WTC11 (cell line): ENCODE measurements at regions not wholly inside any gene's neighbourhood (a gene's known extent, or its start where the extent isn't known, plus 50 kb on each side); places are given as distances from the start of the nearest gene placed in this dataset.

ENCODE experiments used
- ATAC-seq: fragments of 200-7000 bp; cut with Tn5 transposase; 2 replicates; pipeline ENCODE4 v1.10.0; 2021; ENCODE audit warnings: mild to moderate bottlenecking, moderate library complexity
- CTCF ChIA-PET: fragments of 300-600 bp; sonication (Branson Sonifier 250); formaldehyde crosslinking; loops from one replicate; lab custom pipeline; 2021; ENCODE audit warnings: antibody characterized with exemption; lab: Charles Lee
- POLR2A ChIA-PET: fragments of 350-600 bp; sonication (Branson Sonifier 250); formaldehyde crosslinking; loops from one replicate; lab custom pipeline; 2021; ENCODE audit warnings: antibody characterized with exemption; lab: Charles Lee
- DNase-seq: peaks from one replicate; pipeline ENCODE4 v3.0.0; 2021; ENCODE audit warnings: low spot score
- H3K27ac Mint-ChIP-seq: 2 replicates; pipeline ENCODE4 v1.8.0; 2021; ENCODE audit warnings: mixed read lengths
- H3K27me3 Mint-ChIP-seq: 2 replicates; pipeline ENCODE4 v1.8.0; 2021; ENCODE audit warnings: low read depth, mild to moderate bottlenecking, moderate library complexity, mixed read lengths
- H3K36me3 Mint-ChIP-seq: 2 replicates; pipeline ENCODE4 v1.8.0; 2021; ENCODE audit warnings: mixed read lengths
- H3K4me1 Mint-ChIP-seq: 2 replicates; pipeline ENCODE4 v1.8.0; 2022; ENCODE audit warnings: mixed read lengths
- H3K4me3 Mint-ChIP-seq: 2 replicates; pipeline ENCODE4 v1.8.0; 2021; ENCODE audit warnings: mild to moderate bottlenecking, moderate library complexity, mixed read lengths
- H3K9me3 Mint-ChIP-seq: 2 replicates; pipeline ENCODE4 v1.8.0; 2021; ENCODE audit warnings: mixed read lengths
- ATF1 ChIP-seq: sonication (generic); formaldehyde crosslinking; IDR thresholded peaks from 2 replicates; pipeline ENCODE4 v1.8.1; 2023; ENCODE audit warnings: mild to moderate bottlenecking, moderate library complexity, missing genetic modification reagents
- CREB1 ChIP-seq: sonication (generic); formaldehyde crosslinking; IDR thresholded peaks from 2 replicates; pipeline ENCODE4 v1.8.0; 2023; ENCODE audit warnings: mild to moderate bottlenecking, missing genetic modification reagents
- CREM ChIP-seq: sonication (generic); formaldehyde crosslinking; IDR thresholded peaks from 2 replicates; pipeline ENCODE4 v1.8.1; 2022; ENCODE audit warnings: mild to moderate bottlenecking, missing genetic modification reagents, moderate library complexity
- GABPB1 ChIP-seq: sonication (generic); formaldehyde crosslinking; IDR thresholded peaks from 2 replicates; pipeline ENCODE4 v1.8.1; 2023; ENCODE audit warnings: mild to moderate bottlenecking, missing genetic modification reagents
- NFYB ChIP-seq: sonication (generic); formaldehyde crosslinking; conservative IDR thresholded peaks from 2 replicates; pipeline ENCODE4 v1.8.0; 2022; ENCODE audit warnings: low read depth, missing genetic modification reagents
- NR3C1 ChIP-seq: sonication (generic); formaldehyde crosslinking; conservative IDR thresholded peaks from 2 replicates; pipeline ENCODE4 v1.8.1; 2023; ENCODE audit warnings: low read depth, mild to moderate bottlenecking, missing genetic modification reagents
- RELA ChIP-seq: sonication (generic); formaldehyde crosslinking; IDR thresholded peaks from 2 replicates; pipeline ENCODE4 v1.8.1; 2022; ENCODE audit warnings: missing genetic modification reagents, mild to moderate bottlenecking, borderline replicate concordance
- SMAD4 ChIP-seq: sonication (generic); formaldehyde crosslinking; IDR thresholded peaks from 2 replicates; pipeline ENCODE4 v1.8.0; 2022; ENCODE audit warnings: mild to moderate bottlenecking, missing genetic modification reagents
- ZNF317 ChIP-seq: sonication (generic); formaldehyde crosslinking; IDR thresholded peaks from 2 replicates; pipeline ENCODE4 v1.8.1; 2023; ENCODE audit warnings: low read depth, mild to moderate bottlenecking, moderate library complexity, missing genetic modification reagents, borderline replicate concordance
- ZNF396 ChIP-seq: fragments of 250-450 bp; sonication (Bioruptor Pico); IDR thresholded peaks from 2 replicates; pipeline ENCODE4 v1.8.0; 2021; ENCODE audit warnings: mild to moderate bottlenecking, moderate library complexity, borderline replicate concordance
- ZNF671 ChIP-seq: fragments of 250-450 bp; sonication (Bioruptor Pico); IDR thresholded peaks from 2 replicates; pipeline ENCODE4 v1.8.0; 2021; ENCODE audit warnings: mild to moderate bottlenecking
- TF ChIP-seq, protein P1 (sequence below): sonication (generic); formaldehyde crosslinking; conservative IDR thresholded peaks from 2 replicates; pipeline ENCODE4 v1.8.1; 2022; ENCODE audit warnings: mild to moderate bottlenecking, missing genetic modification reagents
- TF ChIP-seq, protein P2 (sequence below): sonication (generic); formaldehyde crosslinking; IDR thresholded peaks from 2 replicates; pipeline ENCODE4 v1.8.0; 2022; ENCODE audit warnings: mild to moderate bottlenecking, missing genetic modification reagents
- TF ChIP-seq, protein P3 (sequence below): sonication (generic); formaldehyde crosslinking; IDR thresholded peaks from 2 replicates; pipeline ENCODE4 v1.8.1; 2023; ENCODE audit warnings: mild to moderate bottlenecking, missing genetic modification reagents, moderate library complexity
- TF ChIP-seq, protein P4 (sequence below): fragments of 250-450 bp; sonication (Bioruptor Pico); IDR thresholded peaks from 2 replicates; pipeline ENCODE4 v1.9.0; 2021; ENCODE audit warnings: mild to moderate bottlenecking
- TF ChIP-seq, protein P5 (sequence below): fragments of 250-450 bp; sonication (Bioruptor Pico); IDR thresholded peaks from 2 replicates; pipeline ENCODE4 v1.9.0; 2021; ENCODE audit warnings: mild to moderate bottlenecking
- TF ChIP-seq, protein P6 (sequence below): sonication (generic); formaldehyde crosslinking; IDR thresholded peaks from 2 replicates; pipeline ENCODE4 v1.8.0; 2022; ENCODE audit warnings: mild to moderate bottlenecking, missing genetic modification reagents
- TF ChIP-seq, protein P7 (sequence below): fragments of 250-450 bp; sonication (Bioruptor Pico); conservative IDR thresholded peaks from 2 replicates; pipeline ENCODE4 v1.9.0; 2021; ENCODE audit warnings: mild to moderate bottlenecking
- TF ChIP-seq, protein P8 (sequence below): sonication (generic); formaldehyde crosslinking; IDR thresholded peaks from 2 replicates; pipeline ENCODE4 v1.8.0; 2023; ENCODE audit warnings: missing genetic modification reagents

DNA sequence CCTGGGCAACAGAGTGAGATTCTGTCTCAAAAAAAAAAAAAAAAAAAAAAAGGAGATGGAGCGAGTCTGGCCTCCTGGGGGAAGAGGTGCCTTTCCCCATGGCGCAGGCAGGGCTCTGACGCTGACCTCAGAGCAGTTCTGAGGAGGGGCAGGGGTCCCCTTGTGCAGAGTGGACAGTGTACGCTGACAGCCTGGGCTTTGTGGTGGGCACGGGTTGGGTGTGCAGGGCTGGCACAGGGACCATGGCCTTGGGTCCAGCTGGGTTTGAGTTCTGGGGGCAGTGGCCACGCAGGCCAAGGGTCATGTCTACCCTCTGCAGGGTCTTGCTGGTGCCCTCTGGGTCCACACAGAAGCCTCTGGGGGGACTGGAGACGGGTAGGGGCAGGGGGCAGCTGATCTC lies 260.1 kb upstream of the C1orf174 start:
- Mint-ChIP-seq H3K4me3 (no peak overlapping the region), H3K27me3 (peaks cover 24% of the 10 kb centered on the region), H3K36me3 (peaks cover 69% of the 10 kb centered on the region), H3K27ac (no peak overlapping the region), H3K4me1 (no peaks in the 10 kb centered on the region), H3K9me3 (peaks cover 54% of the 10 kb centered on the region)
- CTCF ChIA-PET = no interaction called here
- no peak for ATAC-seq
- POLR2A ChIA-PET = no interaction called here
- no peak for TF ChIP-seq ZNF671 (CRISPR knock-in tag)
- no peak for TF ChIP-seq ZNF317 (CRISPR knock-in tag)
- TF ChIP-seq, protein P1, sequence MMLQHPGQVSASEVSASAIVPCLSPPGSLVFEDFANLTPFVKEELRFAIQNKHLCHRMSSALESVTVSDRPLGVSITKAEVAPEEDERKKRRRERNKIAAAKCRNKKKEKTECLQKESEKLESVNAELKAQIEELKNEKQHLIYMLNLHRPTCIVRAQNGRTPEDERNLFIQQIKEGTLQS (CRISPR knock-in tag) = no peak
- no peak for DNase-seq

DNA sequence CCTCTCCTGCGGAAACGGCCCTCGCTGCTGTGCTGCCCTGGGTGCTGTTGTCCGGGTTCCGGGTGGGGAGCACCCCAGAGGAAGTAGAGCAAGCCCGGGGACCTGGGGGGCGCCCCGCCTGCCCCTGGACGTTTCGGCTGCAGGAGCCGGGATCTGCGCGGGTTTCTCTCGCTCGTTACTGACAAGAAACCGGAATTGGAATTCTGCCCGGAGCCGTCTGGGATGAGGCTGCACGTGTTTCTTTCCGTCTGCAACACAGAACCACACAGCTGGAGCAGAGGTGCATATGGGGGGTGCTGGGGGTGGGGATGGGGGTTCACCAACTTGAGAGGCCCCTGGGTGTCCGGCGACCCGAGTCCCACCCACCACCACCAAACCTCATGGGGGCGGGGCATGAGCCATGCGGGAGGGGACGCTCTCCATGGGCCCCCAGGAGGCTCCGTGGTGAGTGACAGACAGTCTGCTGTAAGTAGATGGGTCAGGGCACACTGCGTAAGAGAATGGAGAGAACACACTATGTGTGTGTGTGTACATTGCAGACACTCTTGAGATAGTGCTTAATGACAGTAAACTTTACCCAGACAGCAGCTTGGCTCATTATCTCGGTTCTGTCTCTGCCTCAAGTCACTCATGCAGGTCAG lies 261.4 kb upstream of the C1orf174 start:
- POLR2A ChIA-PET = no interaction called here
- CTCF ChIA-PET = no interaction called here
- TF ChIP-seq CREM (no peak), ATF1 (CRISPR knock-in tag) (no peak), RELA (no peak), NR3C1 (CRISPR knock-in tag) (no peak), SMAD4 (no peak), ZNF396 (CRISPR knock-in tag) (no peak), GABPB1 (CRISPR knock-in tag) (no peak)
- TF ChIP-seq, protein P2, sequence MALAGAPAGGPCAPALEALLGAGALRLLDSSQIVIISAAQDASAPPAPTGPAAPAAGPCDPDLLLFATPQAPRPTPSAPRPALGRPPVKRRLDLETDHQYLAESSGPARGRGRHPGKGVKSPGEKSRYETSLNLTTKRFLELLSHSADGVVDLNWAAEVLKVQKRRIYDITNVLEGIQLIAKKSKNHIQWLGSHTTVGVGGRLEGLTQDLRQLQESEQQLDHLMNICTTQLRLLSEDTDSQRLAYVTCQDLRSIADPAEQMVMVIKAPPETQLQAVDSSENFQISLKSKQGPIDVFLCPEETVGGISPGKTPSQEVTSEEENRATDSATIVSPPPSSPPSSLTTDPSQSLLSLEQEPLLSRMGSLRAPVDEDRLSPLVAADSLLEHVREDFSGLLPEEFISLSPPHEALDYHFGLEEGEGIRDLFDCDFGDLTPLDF (CRISPR knock-in tag) = no peak
- TF ChIP-seq, protein P3, sequence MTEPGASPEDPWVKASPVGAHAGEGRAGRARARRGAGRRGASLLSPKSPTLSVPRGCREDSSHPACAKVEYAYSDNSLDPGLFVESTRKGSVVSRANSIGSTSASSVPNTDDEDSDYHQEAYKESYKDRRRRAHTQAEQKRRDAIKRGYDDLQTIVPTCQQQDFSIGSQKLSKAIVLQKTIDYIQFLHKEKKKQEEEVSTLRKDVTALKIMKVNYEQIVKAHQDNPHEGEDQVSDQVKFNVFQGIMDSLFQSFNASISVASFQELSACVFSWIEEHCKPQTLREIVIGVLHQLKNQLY (CRISPR knock-in tag) = no peak
- TF ChIP-seq, protein P4, sequence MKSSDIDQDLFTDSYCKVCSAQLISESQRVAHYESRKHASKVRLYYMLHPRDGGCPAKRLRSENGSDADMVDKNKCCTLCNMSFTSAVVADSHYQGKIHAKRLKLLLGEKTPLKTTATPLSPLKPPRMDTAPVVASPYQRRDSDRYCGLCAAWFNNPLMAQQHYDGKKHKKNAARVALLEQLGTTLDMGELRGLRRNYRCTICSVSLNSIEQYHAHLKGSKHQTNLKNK (CRISPR knock-in tag) = no peak
- Mint-ChIP-seq H3K27ac (no peak overlapping the region), H3K36me3 (peaks cover 79% of the 10 kb centered on the region), H3K27me3 (peaks cover 29% of the 10 kb centered on the region), H3K9me3 (peaks cover 64% of the 10 kb centered on the region), H3K4me3 (no peak overlapping the region), H3K4me1 (no peaks in the 10 kb centered on the region)
- no peak for DNase-seq
- ATAC-seq = no peak

DNA sequence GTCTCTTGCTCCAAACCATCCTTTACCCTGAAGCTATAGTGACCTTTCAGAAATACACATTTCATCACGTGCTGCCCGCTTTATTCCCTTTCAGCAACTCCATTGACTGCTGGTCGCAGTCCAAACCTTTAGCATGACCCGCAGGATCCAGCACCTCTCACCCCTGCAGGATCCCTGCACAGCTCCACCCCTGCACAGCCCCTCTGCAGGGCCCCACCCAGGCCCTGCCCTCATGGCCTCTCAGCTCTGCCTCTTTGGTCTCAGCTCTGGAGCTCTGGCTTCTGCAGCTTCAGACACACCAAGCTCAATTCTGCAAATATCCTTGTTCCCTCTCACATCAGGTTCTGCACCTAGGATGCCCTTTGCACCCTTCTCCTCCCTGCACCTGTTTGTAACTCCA lies 264.9 kb upstream of the C1orf174 start:
- no peak overlapping the region for H3K4me3 Mint-ChIP-seq
- H3K36me3 Mint-ChIP-seq = peaks cover 79% of the 10 kb centered on the region
- ChIA-PET CTCF (no interaction called here), POLR2A (no interaction called here)
- H3K27me3 Mint-ChIP-seq = peaks cover 25% of the 10 kb centered on the region
- TF ChIP-seq, protein P5, sequence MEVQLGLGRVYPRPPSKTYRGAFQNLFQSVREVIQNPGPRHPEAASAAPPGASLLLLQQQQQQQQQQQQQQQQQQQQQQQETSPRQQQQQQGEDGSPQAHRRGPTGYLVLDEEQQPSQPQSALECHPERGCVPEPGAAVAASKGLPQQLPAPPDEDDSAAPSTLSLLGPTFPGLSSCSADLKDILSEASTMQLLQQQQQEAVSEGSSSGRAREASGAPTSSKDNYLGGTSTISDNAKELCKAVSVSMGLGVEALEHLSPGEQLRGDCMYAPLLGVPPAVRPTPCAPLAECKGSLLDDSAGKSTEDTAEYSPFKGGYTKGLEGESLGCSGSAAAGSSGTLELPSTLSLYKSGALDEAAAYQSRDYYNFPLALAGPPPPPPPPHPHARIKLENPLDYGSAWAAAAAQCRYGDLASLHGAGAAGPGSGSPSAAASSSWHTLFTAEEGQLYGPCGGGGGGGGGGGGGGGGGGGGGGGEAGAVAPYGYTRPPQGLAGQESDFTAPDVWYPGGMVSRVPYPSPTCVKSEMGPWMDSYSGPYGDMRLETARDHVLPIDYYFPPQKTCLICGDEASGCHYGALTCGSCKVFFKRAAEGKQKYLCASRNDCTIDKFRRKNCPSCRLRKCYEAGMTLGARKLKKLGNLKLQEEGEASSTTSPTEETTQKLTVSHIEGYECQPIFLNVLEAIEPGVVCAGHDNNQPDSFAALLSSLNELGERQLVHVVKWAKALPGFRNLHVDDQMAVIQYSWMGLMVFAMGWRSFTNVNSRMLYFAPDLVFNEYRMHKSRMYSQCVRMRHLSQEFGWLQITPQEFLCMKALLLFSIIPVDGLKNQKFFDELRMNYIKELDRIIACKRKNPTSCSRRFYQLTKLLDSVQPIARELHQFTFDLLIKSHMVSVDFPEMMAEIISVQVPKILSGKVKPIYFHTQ (CRISPR knock-in tag) = no peak
- TF ChIP-seq, protein P6, sequence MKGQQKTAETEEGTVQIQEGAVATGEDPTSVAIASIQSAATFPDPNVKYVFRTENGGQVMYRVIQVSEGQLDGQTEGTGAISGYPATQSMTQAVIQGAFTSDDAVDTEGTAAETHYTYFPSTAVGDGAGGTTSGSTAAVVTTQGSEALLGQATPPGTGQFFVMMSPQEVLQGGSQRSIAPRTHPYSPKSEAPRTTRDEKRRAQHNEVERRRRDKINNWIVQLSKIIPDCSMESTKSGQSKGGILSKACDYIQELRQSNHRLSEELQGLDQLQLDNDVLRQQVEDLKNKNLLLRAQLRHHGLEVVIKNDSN = no peak
- TF ChIP-seq, protein P7, sequence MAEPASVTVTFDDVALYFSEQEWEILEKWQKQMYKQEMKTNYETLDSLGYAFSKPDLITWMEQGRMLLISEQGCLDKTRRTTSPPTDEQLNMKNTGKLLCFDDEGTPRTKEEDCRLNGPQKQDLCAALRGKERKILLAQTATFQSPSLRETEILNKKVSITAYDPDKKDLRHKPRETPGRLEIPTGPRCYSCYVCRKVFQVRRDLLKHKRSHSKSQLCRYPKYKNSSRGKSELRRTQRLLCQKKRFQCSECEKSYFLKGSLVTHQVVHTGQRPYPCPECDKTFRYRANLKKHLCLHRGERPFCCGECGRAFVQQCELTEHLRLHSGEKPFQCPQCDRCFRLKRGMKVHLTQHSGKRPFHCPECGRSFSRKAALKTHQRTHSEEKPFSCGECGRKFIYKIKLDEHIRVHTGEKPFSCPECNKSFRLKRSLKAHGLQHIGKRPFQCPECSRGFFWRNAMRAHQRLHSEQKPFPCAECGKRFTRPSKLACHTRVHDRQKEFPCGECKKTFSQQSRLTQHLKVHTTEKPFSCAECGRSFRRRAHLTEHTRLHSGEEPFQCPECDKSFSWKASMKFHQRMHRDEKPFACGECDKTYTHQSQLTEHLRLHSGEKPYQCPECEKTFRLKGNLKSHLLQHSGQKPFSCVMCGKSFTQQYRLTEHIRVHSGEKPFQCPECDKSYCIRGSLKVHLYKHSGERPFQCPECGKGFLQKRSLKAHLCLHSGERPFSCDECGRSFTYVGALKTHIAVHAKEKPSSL (CRISPR knock-in tag) = no peak
- TF ChIP-seq NFYB (no peak), CREB1 (CRISPR knock-in tag) (no peak)
- TF ChIP-seq, protein P8, sequence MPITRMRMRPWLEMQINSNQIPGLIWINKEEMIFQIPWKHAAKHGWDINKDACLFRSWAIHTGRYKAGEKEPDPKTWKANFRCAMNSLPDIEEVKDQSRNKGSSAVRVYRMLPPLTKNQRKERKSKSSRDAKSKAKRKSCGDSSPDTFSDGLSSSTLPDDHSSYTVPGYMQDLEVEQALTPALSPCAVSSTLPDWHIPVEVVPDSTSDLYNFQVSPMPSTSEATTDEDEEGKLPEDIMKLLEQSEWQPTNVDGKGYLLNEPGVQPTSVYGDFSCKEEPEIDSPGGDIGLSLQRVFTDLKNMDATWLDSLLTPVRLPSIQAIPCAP (CRISPR knock-in tag) = no peak
- H3K9me3 Mint-ChIP-seq = peaks cover 70% of the 10 kb centered on the region
- H3K4me1 Mint-ChIP-seq = no peaks in the 10 kb centered on the region
- DNase-seq (no peak), ATAC-seq (no peak)
- H3K27ac Mint-ChIP-seq = no peak overlapping the region
